H1 (cell line): ENCODE measurements at regions not wholly inside any gene's neighbourhood (a gene's known extent, or its start where the extent isn't known, plus 50 kb on each side); places are given as distances from the start of the nearest gene placed in this dataset.
"Not testable (repeated sequence)": the region's sequence is repeated elsewhere in the genome, so short reads cannot be mapped to it uniquely, and the experiment has no call there.

Source experiments
- CTCF ChIA-PET: fragments of 300-600 bp; sonication (Branson Sonifier 250); formaldehyde crosslinking; loops from one replicate; lab custom pipeline; 2021; ENCODE audit not compliant: partially characterized antibody; lab: Charles Lee
- POLR2A ChIA-PET: fragments of 300-600 bp; sonication (Branson Sonifier 250); formaldehyde crosslinking; loops from one replicate; lab custom pipeline; 2021; ENCODE audit warnings: inconsistent platforms; ENCODE audit not compliant: partially characterized antibody; lab: Charles Lee
- DNase-seq, 2 experiments: peaks; one replicate each; pipeline versions ENCODE4 v3.0.0 to v3.0.0-alpha.2; 2010 to 2022; ENCODE audit warnings: low spot score in 2 of 2, low read depth in 1 of 2, mixed read lengths in 1 of 2
- FAIRE-seq: peaks from 2 replicates; lab custom pipeline; 2011; peaks lifted over from hg19 to GRCh38; lab: Jason Lieb, UNC
- H2AFZ ChIP-seq: 2 replicates; pipeline ENCODE4 v1.8.1; 2012; ENCODE audit warnings: low read length, inconsistent platforms
- H2AK5ac ChIP-seq: 2 replicates; pipeline ENCODE4 v1.6.1; 2013; ENCODE audit warnings: low read depth, low read length
- H2BK120ac ChIP-seq: replicated peaks from 2 replicates; pipeline ENCODE3; 2013; ENCODE audit warnings: low read depth, low read length, inconsistent platforms
- H2BK12ac ChIP-seq: 2 replicates; pipeline ENCODE4 v1.6.1; 2013; ENCODE audit warnings: low read depth, low read length
- H2BK15ac ChIP-seq: 2 replicates; pipeline ENCODE4 v1.6.1; 2013; ENCODE audit warnings: low read length
- H2BK20ac ChIP-seq: 2 replicates; pipeline ENCODE4 v1.6.1; 2013; ENCODE audit warnings: low read length
- H2BK5ac ChIP-seq: 2 replicates; pipeline ENCODE4 v1.6.1; 2013; ENCODE audit warnings: low read depth, low read length
- H3K14ac ChIP-seq: 2 replicates; pipeline ENCODE4 v1.6.1; 2013; ENCODE audit warnings: inconsistent platforms; ENCODE audit not compliant: insufficient read length
- H3K18ac ChIP-seq: 2 replicates; pipeline ENCODE4 v1.6.1; 2013; ENCODE audit warnings: low read length; ENCODE audit errors: extremely low read depth
- H3K23ac ChIP-seq: 2 replicates; pipeline ENCODE4 v1.6.1; 2013; ENCODE audit warnings: inconsistent platforms; ENCODE audit not compliant: insufficient read length
- H3K23me2 ChIP-seq: 2 replicates; pipeline ENCODE4 v1.6.1; 2013; ENCODE audit warnings: low read depth, low read length
- H3K27ac ChIP-seq: 2 replicates; pipeline ENCODE4 v1.6.1; 2011; ENCODE audit warnings: low read depth, low read length, inconsistent platforms
- H3K27me3 ChIP-seq, 4 experiments: replicated peaks in 1 of 4; 1 replicate in 1 of 4; 2 replicates in 3 of 4; pipeline versions ENCODE4 v1.6.1 to v1.8.1; 2011 to 2013; ENCODE audit warnings: low read length in 3 of 4, mild to moderate bottlenecking in 3 of 4, inconsistent platforms in 2 of 4, mixed read lengths in 2 of 4, moderate library complexity in 1 of 4; ENCODE audit not compliant: control insufficient read depth in 3 of 4, insufficient read depth in 3 of 4; ENCODE audit errors: extremely low read depth in 1 of 4
- H3K36me3 ChIP-seq, 4 experiments: 2 replicates each; pipeline versions ENCODE4 v1.6.1 to v1.8.1; 2011 to 2013; ENCODE audit warnings: mild to moderate bottlenecking in 4 of 4, low read length in 3 of 4, moderate library complexity in 2 of 4, control low read depth in 1 of 4, inconsistent platforms in 1 of 4; ENCODE audit not compliant: insufficient read depth in 4 of 4, control insufficient read depth in 2 of 4
- H3K4ac ChIP-seq: replicated peaks from 2 replicates; pipeline ENCODE3; 2013; ENCODE audit warnings: low read length, low read depth, mixed read lengths, inconsistent platforms; ENCODE audit not compliant: insufficient read length
- H3K4me1 ChIP-seq, 4 experiments: replicated peaks in 1 of 4; 1 replicate in 1 of 4; 2 replicates in 3 of 4; pipeline versions ENCODE4 v1.6.1 to v1.8.1; 2011 to 2013; ENCODE audit warnings: low read length in 3 of 4, inconsistent platforms in 2 of 4, mixed read lengths in 1 of 4; ENCODE audit not compliant: insufficient read depth in 4 of 4, control insufficient read depth in 3 of 4
- H3K4me2 ChIP-seq, 2 experiments: 2 replicates each; pipeline versions ENCODE4 v1.6.1 to v1.8.1; 2011 to 2013; ENCODE audit warnings: low read depth in 2 of 2, low read length in 2 of 2, control low read depth in 1 of 2, inconsistent platforms in 1 of 2, mild to moderate bottlenecking in 1 of 2; ENCODE audit not compliant: insufficient read depth in 1 of 2
- H3K4me3 ChIP-seq, 4 experiments: fragments of 200-600, 300-600 bp in 1 of 4; sonication (generic), shearing (Covaris generic), sonication (Bioruptor Twin) in 1 of 4; 2 replicates each; pipeline versions ENCODE4 v1.5.1 to v1.8.1; 2011 to 2016; ENCODE audit warnings: low read length in 4 of 4, low read depth in 3 of 4, control low read depth in 2 of 4, inconsistent platforms in 2 of 4, mild to moderate bottlenecking in 2 of 4, mixed read lengths in 1 of 4, moderate library complexity in 1 of 4; ENCODE audit not compliant: insufficient read depth in 2 of 4; ENCODE audit errors: extremely low read depth in 1 of 4
- H3K56ac ChIP-seq: replicated peaks from 2 replicates; pipeline ENCODE3; 2013; ENCODE audit warnings: low read depth, mild to moderate bottlenecking, mixed read lengths, low read length, inconsistent platforms; ENCODE audit not compliant: insufficient read length
- H3K79me1 ChIP-seq: 2 replicates; pipeline ENCODE4 v1.6.1; 2013; ENCODE audit warnings: low read depth, low read length, control low read depth
- H3K79me2 ChIP-seq, 2 experiments: 2 replicates each; pipeline versions ENCODE4 v1.6.1 to v1.8.1; 2012 to 2013; ENCODE audit warnings: low read length in 2 of 2, mild to moderate bottlenecking in 2 of 2, inconsistent platforms in 1 of 2; ENCODE audit not compliant: insufficient read depth in 2 of 2, control insufficient read depth in 1 of 2
- H3K9ac ChIP-seq, 4 experiments: replicated peaks in 1 of 4; 1 replicate in 1 of 4; 2 replicates in 3 of 4; pipeline versions ENCODE4 v1.6.1 to v1.8.1; 2011 to 2013; ENCODE audit warnings: low read depth in 3 of 4, low read length in 3 of 4, control low read depth in 2 of 4, mild to moderate bottlenecking in 2 of 4, moderate library complexity in 2 of 4, inconsistent platforms in 1 of 4; ENCODE audit errors: extremely low read depth in 1 of 4
- H3K9me3 ChIP-seq, 2 experiments: 2 replicates each; pipeline versions ENCODE4 v1.6.1 to v1.8.1; 2012 to 2013; ENCODE audit warnings: mild to moderate bottlenecking in 2 of 2, moderate library complexity in 2 of 2, control low read depth in 1 of 2, inconsistent platforms in 1 of 2, low read depth in 1 of 2, low read length in 1 of 2, mixed read lengths in 1 of 2; ENCODE audit not compliant: insufficient read depth in 2 of 2
- H4K20me1 ChIP-seq, 2 experiments: replicated peaks in 1 of 2; 2 replicates each; pipeline versions ENCODE3 to v1.8.1; 2011 to 2013; ENCODE audit warnings: inconsistent platforms in 2 of 2, low read length in 2 of 2, mild to moderate bottlenecking in 1 of 2; ENCODE audit not compliant: insufficient read depth in 2 of 2, control insufficient read depth in 1 of 2
- H4K5ac ChIP-seq: 2 replicates; pipeline ENCODE4 v1.6.1; 2013; ENCODE audit warnings: low read length, low read depth, mixed read lengths, inconsistent platforms; ENCODE audit not compliant: insufficient read length
- H4K8ac ChIP-seq: 2 replicates; pipeline ENCODE4 v1.8.0; 2013; ENCODE audit warnings: mild to moderate bottlenecking, moderate library complexity, low read length, inconsistent platforms; ENCODE audit not compliant: insufficient read depth; ENCODE audit errors: extremely low read depth
- H4K91ac ChIP-seq: replicated peaks from 2 replicates; pipeline ENCODE3; 2013; ENCODE audit warnings: low read length, mixed read lengths, inconsistent platforms; ENCODE audit not compliant: insufficient read length
- WGBS, 2 experiments: shearing (Covaris generic) in 1 of 2; methylation state at CpG; one replicate each; pipeline versions ENCODE4 v1.1.6 to v1.1.7; 2013 to 2015; ENCODE audit warnings: low lambda C conversion rate in 2 of 2, mixed read lengths in 2 of 2, inconsistent platforms in 1 of 2, low coverage in 1 of 2, missing lambda C conversion rate in 1 of 2; ENCODE audit not compliant: insufficient replicate concordance in 2 of 2, insufficient coverage in 1 of 2, insufficient read length in 1 of 2; ENCODE audit errors: extremely low coverage in 1 of 2, missing lambda C conversion rate in 1 of 2; 5-methylcytosine and 5-hydroxymethylcytosine counted together

- not testable (repeated sequence) for H3K4ac ChIP-seq, H3K23me2 ChIP-seq, DNase-seq, H2BK15ac ChIP-seq, H3K23ac ChIP-seq, H2BK12ac ChIP-seq, H4K8ac ChIP-seq, H3K36me3 ChIP-seq, H3K27ac ChIP-seq, H4K5ac ChIP-seq, H3K56ac ChIP-seq, H2BK5ac ChIP-seq, H2AK5ac ChIP-seq, H2BK20ac ChIP-seq, H4K20me1 ChIP-seq, H2AFZ ChIP-seq, FAIRE-seq, H3K79me2 ChIP-seq, H2BK120ac ChIP-seq, H3K4me3 ChIP-seq, H3K79me1 ChIP-seq, H3K27me3 ChIP-seq, H3K18ac ChIP-seq, H3K9ac ChIP-seq, H3K14ac ChIP-seq, H4K91ac ChIP-seq, H3K9me3 ChIP-seq, H3K4me2 ChIP-seq
- 97% methylated on average over 18 of the region's 25 CpGs; no CpG with 5 or more reads in 1 of the 2 experiments for WGBS, 2 experiments
- POLR2A ChIA-PET = interaction anchor here (0.6 to 1.1 kb wide), 2 partner anchors 20 to 58 kb away, joined by 3 read pairs; no protein-coding TSS in a partner anchor
- CTCF ChIA-PET = interaction anchor here (1.6 to 2.1 kb wide), 2 partner anchors 61 to 64 kb away, joined by 3 to 7 read pairs; no protein-coding TSS in a partner anchor
- H3K4me1 ChIP-seq = peaks cover 0 to 15% (median 12%) of the 10 kb centered on the region in 4 experiments; a peak in 6 of 7 replicates
Observed at GRCh38 chr3:70611667-70612277, 299.3 kb upstream of the MDFIC2 start.
